Muscle of back (tissue), 3 donors: ENCODE measurements at regions not wholly inside any gene's neighbourhood (a gene's known extent, or its start where the extent isn't known, plus 50 kb on each side); places are given as distances from the start of the nearest gene placed in this dataset.
A peak's percentile ranks its signal among the peaks of the same experiment; 100 is the strongest.
"Not testable (repeated sequence)": the region's sequence is repeated elsewhere in the genome, so short reads cannot be mapped to it uniquely, and the experiment has no call there.

Source experiments
- DNase-seq, 3 donors: peaks; one replicate each; pipeline versions ENCODE4 v3.0.0 to v3.0.0-alpha.2; 2013

GRCh38 chr9:90141723-90142122, 500.9 kb downstream of the DIRAS2 start:
- peak; percentile 18 to 42 (median 34) for DNase-seq

DNA sequence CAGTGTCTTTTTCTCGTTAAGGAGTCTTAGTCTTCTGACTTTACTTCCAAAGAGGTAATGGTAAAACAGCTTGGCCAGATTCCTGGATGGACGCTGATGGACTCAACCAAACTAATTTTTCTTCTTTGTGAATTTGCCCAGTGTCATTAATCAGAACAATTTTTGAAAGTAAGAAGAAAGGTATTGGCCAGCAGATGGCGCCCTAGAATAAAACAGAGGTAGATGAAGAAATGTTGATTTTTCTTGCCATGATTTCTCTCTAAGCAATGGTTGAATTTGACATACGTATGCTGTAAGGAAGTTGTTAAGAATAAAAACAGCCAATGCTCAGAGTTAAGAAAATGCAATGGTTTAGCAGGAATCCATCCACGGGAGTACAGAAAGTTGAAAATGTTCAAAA, 500.0 kb downstream of the DIRAS2 start:
- peak; percentile 28 to 50 (median 34) for DNase-seq

- no peak for DNase-seq
Observed at GRCh38 chr9:90147426-90147825, 495.2 kb downstream of the DIRAS2 start.

DNA sequence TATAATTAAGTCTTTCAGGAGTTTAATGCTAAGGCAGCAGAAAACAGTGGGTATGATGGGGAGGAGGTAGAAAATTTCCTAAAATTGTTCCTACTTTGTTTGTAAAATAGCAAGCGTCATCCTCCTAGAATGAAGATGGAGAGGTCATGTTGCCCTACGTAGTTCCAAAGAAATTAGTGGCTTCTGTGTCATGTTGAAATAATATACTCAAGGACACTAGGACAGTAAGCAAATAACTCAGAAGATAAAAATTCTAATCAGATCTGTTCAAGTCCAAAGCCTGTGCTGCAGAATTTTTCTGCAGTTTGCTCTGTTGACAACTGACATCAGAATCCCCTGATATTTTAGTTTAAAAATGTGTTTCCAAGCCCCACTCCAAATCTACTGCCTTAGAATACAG, 486.3 kb downstream of the DIRAS2 start:
- no peak for DNase-seq

DNA sequence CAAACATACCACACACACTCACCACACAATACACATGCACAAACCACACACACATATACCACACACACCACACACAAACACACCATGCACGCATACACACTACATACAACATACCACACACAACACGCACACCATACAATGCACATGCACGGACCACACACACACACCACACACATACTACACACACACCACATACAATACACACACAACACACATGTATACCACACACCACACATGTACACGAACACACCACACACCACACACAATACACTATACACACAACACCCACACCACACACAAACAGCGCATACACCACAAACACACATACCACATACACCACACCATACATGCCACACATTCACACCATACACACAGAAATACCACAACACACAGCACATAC, 480.3 kb downstream of the DIRAS2 start:
- no peak for DNase-seq

DNA sequence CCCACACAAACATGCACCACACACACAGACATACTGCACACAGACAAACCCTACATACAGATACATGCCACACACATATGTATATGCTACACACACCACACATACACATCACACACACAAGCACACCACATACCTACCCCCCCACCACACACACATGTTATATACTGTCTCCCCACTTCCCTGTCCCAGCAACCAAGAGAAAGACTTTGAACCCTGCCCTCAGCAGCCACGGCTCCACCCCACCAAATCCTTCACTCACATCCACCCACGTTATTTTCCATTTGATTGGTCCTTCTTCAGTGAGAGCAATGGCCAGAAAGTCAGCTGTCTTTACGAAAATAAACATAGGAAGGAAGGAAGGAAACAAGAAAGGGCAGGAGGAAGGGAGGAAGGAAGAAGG, 479.8 kb downstream of the DIRAS2 start:
- no peak for DNase-seq

- DNase-seq: no peak
Observed at GRCh38 chr9:90165281-90165680, 477.3 kb downstream of the DIRAS2 start.

DNA sequence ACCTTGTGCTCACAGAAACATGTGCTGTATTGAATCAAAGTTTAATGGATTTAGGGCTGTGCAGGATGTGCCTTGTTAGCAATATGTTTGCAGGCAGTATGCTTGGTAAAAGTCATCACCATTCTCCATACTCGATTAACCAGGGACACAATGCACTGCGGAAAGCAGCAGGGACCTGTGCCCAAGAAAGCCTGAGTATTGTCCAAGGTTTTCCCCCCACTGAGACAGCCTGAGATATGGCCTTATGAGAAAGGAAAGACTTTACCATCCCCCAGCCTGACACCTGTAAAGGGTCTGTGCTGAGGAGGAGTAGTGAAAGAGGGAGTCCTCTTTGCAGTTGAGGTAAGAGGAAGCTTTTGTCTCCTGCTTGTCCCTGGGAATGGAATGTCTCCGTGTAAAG, 476.2 kb downstream of the DIRAS2 start:
- DNase-seq: not testable (repeated sequence)

- DNase-seq: no peak
Observed at GRCh38 chr9:90167914-90168313, 474.7 kb downstream of the DIRAS2 start.

DNA sequence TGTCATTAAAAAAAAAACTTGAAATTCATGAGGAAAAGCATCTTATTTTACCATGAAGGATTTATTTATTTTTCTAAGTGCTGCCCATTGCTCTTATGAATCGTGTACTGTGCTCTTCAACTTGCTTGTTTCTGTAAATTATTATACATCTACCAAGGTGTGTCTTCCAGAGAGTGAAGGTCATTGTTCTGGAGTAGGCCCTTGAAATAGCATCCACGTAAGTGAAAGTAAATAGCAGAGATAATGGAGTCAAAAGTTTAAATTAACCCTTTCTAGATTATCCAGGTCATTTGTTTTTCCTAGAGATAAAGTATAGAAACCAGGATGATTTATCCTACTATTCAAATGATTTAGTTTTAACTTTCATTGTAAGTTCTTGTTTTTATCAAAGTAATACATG, 473.1 kb downstream of the DIRAS2 start:
- DNase-seq: no peak

- DNase-seq: not testable (repeated sequence)
Observed at GRCh38 chr9:90173935-90174334, 468.7 kb downstream of the DIRAS2 start.

DNA sequence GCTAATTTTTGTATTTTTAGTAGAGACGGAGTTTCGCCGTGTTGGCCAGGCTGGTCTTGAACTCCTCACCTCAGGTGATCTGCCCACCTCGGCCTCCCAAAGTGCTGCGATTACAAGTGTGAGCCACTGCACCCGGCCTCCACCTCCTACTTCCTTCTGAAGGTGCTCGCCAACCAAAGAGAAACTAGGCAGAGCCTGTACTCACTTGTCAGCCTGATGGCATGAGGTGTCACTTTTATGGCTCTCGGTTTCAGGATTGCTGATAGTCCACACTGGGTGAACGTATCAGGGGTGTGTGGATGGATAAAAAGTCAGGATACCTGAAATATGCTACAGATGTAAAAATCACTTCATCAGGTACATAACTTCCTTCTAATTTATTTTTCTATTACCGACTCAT, 468.3 kb downstream of the DIRAS2 start:
- DNase-seq: not testable (repeated sequence)

- no peak for DNase-seq
Observed at GRCh38 chr9:90175257-90175656, 467.4 kb downstream of the DIRAS2 start.

GRCh38 chr9:90175865-90176264, 466.8 kb downstream of the DIRAS2 start:
- no peak for DNase-seq

GRCh38 chr9:90176901-90177300, 465.7 kb downstream of the DIRAS2 start:
- DNase-seq: no peak

GRCh38 chr9:90180381-90180780, 462.2 kb downstream of the DIRAS2 start:
- no peak for DNase-seq

DNA sequence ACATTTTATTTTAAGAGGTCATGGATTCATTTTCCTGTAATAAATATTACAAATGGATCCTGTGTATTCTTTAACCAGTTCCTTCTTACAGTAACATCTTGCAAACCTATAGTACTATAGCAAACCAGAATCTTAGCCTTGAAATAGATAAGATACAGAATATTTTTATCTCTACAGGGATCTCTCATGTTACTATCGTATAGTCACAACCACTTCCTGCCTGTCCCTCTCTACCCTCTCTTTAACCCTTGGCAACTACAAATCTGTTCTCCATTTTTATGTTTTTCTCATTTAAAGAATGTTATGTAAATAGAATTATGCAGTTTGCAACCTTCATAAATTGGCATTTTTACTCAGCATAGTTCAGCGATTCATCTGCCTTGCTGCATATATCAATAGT, 454.0 kb downstream of the DIRAS2 start:
- no peak for DNase-seq

DNA sequence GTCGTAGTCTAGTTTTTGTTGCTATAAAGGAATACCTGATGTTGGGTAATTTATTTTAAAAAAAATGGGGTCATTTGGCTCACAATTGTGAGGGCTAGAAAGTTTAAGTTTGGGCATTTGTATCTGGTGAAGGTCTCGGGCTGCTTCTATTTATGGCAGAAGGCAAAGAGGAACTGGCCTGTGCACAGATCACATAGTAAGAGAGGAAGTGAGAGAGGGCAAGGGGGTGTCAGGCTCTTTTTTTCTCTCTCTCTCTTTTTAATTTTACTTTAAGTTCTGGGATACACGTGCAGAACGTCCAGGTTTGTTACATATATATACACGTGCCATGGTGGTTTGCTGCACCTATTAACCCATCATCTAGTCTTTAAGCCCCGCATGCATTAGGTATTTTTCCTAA, 453.3 kb downstream of the DIRAS2 start:
- DNase-seq: no peak

- not testable (repeated sequence) for DNase-seq
Observed at GRCh38 chr9:90192465-90192864, 450.2 kb downstream of the DIRAS2 start.

DNA sequence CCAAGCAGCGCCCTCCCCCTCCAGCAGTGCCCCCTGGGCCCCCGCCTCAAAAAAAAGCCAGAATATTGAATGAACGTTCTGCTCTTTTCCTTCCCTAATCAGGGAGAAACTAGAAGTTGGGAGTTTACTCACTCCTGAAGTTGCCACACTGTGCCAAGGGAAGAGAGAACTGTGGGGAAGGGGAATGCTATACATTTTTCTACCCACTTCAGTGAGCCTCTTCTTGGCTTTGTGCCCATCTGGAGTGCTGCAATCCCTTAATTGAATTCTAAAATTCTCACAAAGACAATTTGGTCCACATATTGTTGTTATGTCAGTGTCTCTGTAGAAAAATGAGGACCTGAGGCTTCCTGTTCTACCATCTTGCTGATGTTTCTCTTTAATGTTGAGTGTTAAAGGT, 443.7 kb downstream of the DIRAS2 start:
- no peak for DNase-seq

DNA sequence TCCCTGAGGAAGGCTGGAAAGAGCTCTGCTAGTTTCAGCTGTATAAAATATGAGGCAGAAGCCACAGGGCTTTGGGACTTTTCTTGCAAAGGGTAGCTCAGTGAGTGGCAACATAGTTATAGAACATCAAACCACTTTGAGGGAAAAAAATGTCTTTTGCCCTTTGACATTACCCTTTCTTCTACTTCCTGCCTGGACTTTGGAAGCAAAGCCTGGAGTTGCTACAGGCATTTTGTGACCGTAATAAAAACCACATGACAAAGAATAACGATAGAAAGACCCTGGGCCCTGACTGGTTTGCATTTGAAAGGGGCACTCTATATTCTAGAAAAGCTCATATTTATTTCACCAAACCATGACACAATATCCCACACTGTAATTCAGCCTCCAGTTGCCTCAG, 440.9 kb downstream of the DIRAS2 start:
- DNase-seq: no peak

DNA sequence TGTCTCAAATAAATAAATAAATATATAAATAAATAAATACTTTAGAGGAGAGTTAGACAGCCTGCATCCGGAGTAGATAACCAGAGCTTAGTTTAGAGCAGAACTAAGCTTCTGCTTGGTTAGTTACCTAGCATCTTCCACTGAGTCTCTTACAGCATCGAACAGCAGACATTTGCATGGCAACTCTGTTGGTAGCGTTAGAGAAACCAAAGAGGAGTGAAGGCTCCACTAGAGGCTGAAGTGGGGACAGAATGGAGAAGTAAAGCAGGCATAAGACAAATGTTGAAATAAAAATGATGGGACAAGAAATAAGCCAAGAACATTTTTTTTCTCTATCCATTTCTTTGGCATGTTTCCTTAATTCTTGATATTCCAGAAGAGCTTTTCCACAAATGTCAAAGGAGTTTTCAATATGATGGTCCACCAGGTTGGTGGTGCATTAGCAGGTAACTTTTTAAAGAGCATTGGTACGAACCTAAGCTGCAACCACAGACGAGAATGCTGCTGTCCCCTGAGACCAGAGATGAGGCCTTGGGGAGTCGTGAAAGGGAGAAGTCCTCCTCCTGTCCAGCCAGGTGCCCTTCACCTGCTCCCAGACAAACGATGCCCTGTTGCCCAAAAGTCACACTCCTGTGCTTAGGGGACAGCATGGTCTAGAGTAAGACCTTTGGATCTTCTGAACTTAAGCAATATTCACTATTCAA, 438.3 kb downstream of the DIRAS2 start:
- no peak for DNase-seq

DNA sequence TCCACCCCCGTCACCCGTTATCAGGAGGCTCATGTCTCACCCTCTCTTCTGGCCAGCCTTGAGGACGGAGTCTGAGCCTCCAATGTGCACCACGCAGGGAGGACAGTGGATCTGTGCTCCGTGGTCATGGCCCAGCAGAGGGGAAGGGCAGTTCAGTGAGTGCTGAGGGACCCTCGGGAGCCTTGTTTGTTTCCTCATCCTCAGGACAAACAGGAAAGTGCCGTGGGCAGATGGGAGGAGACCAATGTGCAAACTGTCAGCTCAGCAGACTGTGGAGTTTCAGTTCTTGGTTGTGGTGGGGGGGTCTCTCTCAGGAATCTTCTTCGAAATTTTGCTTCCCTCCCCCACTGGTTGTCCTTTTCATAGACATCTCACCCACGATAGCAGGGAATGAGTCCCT, 429.6 kb downstream of the DIRAS2 start:
- DNase-seq: peak in 1 of 3 donors; percentile 19

GRCh38 chr9:90219548-90220118, 423.0 kb downstream of the DIRAS2 start:
- DNase-seq: no peak
